Neural progenitor cell (in vitro differentiated cells): ENCODE measurements at regions not wholly inside any gene's neighbourhood (a gene's known extent, or its start where the extent isn't known, plus 50 kb on each side); places are given as distances from the start of the nearest gene placed in this dataset.
"Not testable (repeated sequence)": the region's sequence is repeated elsewhere in the genome, so short reads cannot be mapped to it uniquely, and the experiment has no call there.

Experiments
- DNase-seq: peaks from one replicate; pipeline ENCODE4 v3.0.0-alpha.2; 2016; ENCODE audit warnings: low spot score
- H2AFZ ChIP-seq: fragments of 200-600 bp; sonication (generic); replicated peaks from 2 replicates; pipeline ENCODE4 v1.6.1; 2016; ENCODE audit warnings: antibody characterized with exemption
- H3F3A ChIP-seq: fragments of 200-600 bp; sonication (generic); 2 replicates; pipeline ENCODE4 v1.6.1; 2016; ENCODE audit warnings: antibody characterized with exemption, low read depth
- H3K27ac ChIP-seq: fragments of 200-600 bp; sonication (generic); 2 replicates; pipeline ENCODE4 v1.5.1; 2016; ENCODE audit warnings: mild to moderate bottlenecking
- H3K27me3 ChIP-seq: fragments of 200-600 bp; sonication (generic); 2 replicates; pipeline ENCODE4 v1.6.1; 2016; ENCODE audit warnings: mild to moderate bottlenecking, moderate library complexity
- H3K36me3 ChIP-seq: fragments of 200-600 bp; sonication (generic); 2 replicates; pipeline ENCODE4 v1.5.1; 2016
- H3K4me1 ChIP-seq: fragments of 200-600 bp; sonication (generic); 2 replicates; pipeline ENCODE4 v1.6.1; 2016; ENCODE audit warnings: mixed run types
- H3K4me2 ChIP-seq: fragments of 200-600 bp; sonication (generic); 2 replicates; pipeline ENCODE4 v1.6.1; 2016
- H3K4me3 ChIP-seq: fragments of 200-600 bp; sonication (generic); 2 replicates; pipeline ENCODE4 v1.5.1; 2016
- H3K79me2 ChIP-seq: fragments of 200-600 bp; sonication (generic); 2 replicates; pipeline ENCODE4 v1.6.1; 2016; ENCODE audit warnings: low read depth
- H3K9ac ChIP-seq: fragments of 200-600 bp; sonication (generic); 2 replicates; pipeline ENCODE4 v1.6.1; 2016
- H3K9me3 ChIP-seq: fragments of 200-600 bp; sonication (generic); 2 replicates; pipeline ENCODE4 v1.5.1; 2016; ENCODE audit warnings: low read depth
- H4K20me1 ChIP-seq: fragments of 200-600 bp; sonication (generic); 2 replicates; pipeline ENCODE4 v1.6.1; 2016; ENCODE audit warnings: low read depth
- H3K27ac Mint-ChIP-seq: 3 replicates; pipeline ENCODE4 v1.8.0; 2021; ENCODE audit warnings: mixed read lengths
- H3K27me3 Mint-ChIP-seq: 2 replicates; pipeline ENCODE4 v1.8.0; 2022; ENCODE audit warnings: low read depth, mild to moderate bottlenecking, inconsistent platforms, moderate library complexity, mixed read lengths; ENCODE audit not compliant: insufficient read depth
- H3K36me3 Mint-ChIP-seq: 3 replicates; pipeline ENCODE4 v1.8.0; 2021; ENCODE audit warnings: mixed read lengths
- H3K4me1 Mint-ChIP-seq: 3 replicates; pipeline ENCODE4 v1.8.0; 2021; ENCODE audit warnings: mixed read lengths
- H3K4me3 Mint-ChIP-seq: 3 replicates; pipeline ENCODE4 v1.8.0; 2021; ENCODE audit warnings: mild to moderate bottlenecking, moderate library complexity, mixed read lengths
- H3K9me3 Mint-ChIP-seq: 3 replicates; pipeline ENCODE4 v1.8.0; 2020; ENCODE audit warnings: mixed read lengths
- EZH2 ChIP-seq: fragments of 200-600 bp; sonication (generic); IDR thresholded peaks from 2 replicates; pipeline ENCODE4 v1.6.1; 2017; ENCODE audit warnings: antibody characterized with exemption, mild to moderate bottlenecking, moderate library complexity
- EZH2phosphoT487 ChIP-seq: fragments of 200-600 bp; sonication (generic); IDR thresholded peaks from 2 replicates; pipeline ENCODE4 v1.6.1; 2017; ENCODE audit warnings: antibody characterized with exemption
- TF ChIP-seq, protein P1 (sequence below): fragments of 200-600 bp; sonication (generic); IDR thresholded peaks from 2 replicates; pipeline ENCODE4 v1.5.1; 2017; ENCODE audit warnings: antibody characterized with exemption, mild to moderate bottlenecking

DNA sequence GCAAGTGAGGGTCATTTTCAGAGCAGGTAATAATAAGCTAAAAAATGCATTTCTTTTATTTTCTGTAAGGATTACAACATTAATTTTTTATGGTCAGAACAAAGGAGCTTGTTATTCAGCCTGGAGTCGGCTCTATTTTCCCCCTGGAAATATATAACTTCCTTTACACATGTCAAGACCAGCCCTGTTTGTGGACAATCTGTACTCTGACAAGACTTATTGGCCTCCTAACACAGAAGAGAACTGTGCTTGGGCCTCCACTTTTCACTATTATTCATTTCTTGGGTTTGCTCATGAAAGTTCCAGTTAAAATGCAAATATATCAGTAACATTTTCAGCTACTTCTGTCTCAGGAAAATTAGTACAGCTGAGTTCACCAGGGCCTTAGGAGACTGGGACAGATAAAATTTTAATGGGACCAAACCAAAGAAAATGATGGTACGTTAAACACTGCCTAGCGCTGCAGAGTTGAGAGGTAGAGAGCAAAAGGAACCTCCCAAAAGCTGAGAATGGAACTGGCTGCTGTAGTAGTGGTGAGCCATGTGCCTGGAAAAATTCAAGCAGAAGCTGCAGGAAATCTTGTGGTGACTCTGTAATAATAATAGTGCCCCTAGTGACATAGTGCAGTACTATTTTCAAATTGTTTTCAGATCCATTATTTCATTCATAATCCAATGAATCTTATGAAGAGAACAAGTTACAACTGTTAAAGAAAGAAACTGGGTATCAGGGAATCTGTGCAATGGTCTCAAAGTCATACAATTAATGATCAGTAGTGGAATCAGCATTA lies 227.2 kb upstream of the KIAA1217 start:
- no peak overlapping the region for H2AFZ ChIP-seq
- no peak for TF ChIP-seq EZH2
- TF ChIP-seq, protein P1, sequence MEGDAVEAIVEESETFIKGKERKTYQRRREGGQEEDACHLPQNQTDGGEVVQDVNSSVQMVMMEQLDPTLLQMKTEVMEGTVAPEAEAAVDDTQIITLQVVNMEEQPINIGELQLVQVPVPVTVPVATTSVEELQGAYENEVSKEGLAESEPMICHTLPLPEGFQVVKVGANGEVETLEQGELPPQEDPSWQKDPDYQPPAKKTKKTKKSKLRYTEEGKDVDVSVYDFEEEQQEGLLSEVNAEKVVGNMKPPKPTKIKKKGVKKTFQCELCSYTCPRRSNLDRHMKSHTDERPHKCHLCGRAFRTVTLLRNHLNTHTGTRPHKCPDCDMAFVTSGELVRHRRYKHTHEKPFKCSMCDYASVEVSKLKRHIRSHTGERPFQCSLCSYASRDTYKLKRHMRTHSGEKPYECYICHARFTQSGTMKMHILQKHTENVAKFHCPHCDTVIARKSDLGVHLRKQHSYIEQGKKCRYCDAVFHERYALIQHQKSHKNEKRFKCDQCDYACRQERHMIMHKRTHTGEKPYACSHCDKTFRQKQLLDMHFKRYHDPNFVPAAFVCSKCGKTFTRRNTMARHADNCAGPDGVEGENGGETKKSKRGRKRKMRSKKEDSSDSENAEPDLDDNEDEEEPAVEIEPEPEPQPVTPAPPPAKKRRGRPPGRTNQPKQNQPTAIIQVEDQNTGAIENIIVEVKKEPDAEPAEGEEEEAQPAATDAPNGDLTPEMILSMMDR = peak; percentile 21
- H3K27me3 ChIP-seq = no peaks in the 10 kb centered on the region
- Mint-ChIP-seq H3K27me3 (no peaks in the 10 kb centered on the region), H3K9me3 (no peaks in the 10 kb centered on the region), H3K27ac (no peak overlapping the region), H3K4me3 (no peak overlapping the region), H3K36me3 (no peaks in the 10 kb centered on the region), H3K4me1 (peaks cover 12% of the 10 kb centered on the region)
- H3F3A ChIP-seq = no peaks in the 10 kb centered on the region
- H3K79me2 ChIP-seq = no peaks in the 10 kb centered on the region
- H3K36me3 ChIP-seq = no peaks in the 10 kb centered on the region
- no peak overlapping the region for H3K4me3 ChIP-seq
- H3K4me1 ChIP-seq = no peaks in the 10 kb centered on the region
- no peak overlapping the region for H3K4me2 ChIP-seq
- H3K9me3 ChIP-seq = no peaks in the 10 kb centered on the region
- H3K9ac ChIP-seq = no peak overlapping the region
- H4K20me1 ChIP-seq = no peaks in the 10 kb centered on the region
- no peak overlapping the region for H3K27ac ChIP-seq
- DNase-seq = no peak

- not testable (repeated sequence) for H3K27ac ChIP-seq, H3K4me2 ChIP-seq, H3K4me3 ChIP-seq, H3K36me3 ChIP-seq, H3K9me3 ChIP-seq, H3K4me1 ChIP-seq, H3K36me3 Mint-ChIP-seq, H2AFZ ChIP-seq, H3K27me3 ChIP-seq, H3K9me3 Mint-ChIP-seq, H3K79me2 ChIP-seq, H3K4me3 Mint-ChIP-seq, DNase-seq, H4K20me1 ChIP-seq, H3F3A ChIP-seq, H3K27me3 Mint-ChIP-seq, H3K27ac Mint-ChIP-seq, H3K9ac ChIP-seq
- peaks cover 12% of the 10 kb centered on the region for H3K4me1 Mint-ChIP-seq
Observed at GRCh38 chr10:23984405-23984804, 224.5 kb upstream of the KIAA1217 start.

DNA sequence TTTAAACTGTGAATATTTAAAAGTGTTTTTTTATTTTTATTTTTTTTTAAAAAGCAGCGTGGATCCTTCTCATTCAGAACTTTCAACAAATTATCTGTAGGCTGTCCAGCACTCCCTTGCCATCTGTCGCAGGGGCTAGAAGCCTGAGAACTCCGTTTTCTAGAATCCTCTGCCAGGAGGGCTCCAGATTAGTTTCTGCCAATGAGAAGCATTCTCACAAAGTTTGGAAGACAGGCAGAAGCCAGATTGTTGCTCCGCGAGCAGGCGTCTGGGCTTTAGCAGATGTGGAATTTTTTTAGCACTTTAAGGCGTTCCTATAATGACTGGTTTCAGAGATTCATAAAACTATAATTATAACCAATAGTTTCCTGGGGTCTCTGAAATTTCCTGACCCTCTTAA lies 220.9 kb upstream of the KIAA1217 start:
- Histone ChIP-seq H2AFZ (no peak overlapping the region), H3K27ac (no peak overlapping the region), H3K27me3 (no peaks in the 10 kb centered on the region), H3K36me3 (no peaks in the 10 kb centered on the region), H3K4me3 (no peak overlapping the region), H3K79me2 (no peaks in the 10 kb centered on the region), H3F3A (no peaks in the 10 kb centered on the region), H3K9ac (no peak overlapping the region), H3K4me1 (no peaks in the 10 kb centered on the region), H4K20me1 (no peaks in the 10 kb centered on the region), H3K4me2 (no peak overlapping the region), H3K9me3 (no peaks in the 10 kb centered on the region)
- H3K4me3 Mint-ChIP-seq = no peak overlapping the region
- H3K9me3 Mint-ChIP-seq = no peaks in the 10 kb centered on the region
- no peak for DNase-seq
- H3K36me3 Mint-ChIP-seq = no peaks in the 10 kb centered on the region
- H3K27me3 Mint-ChIP-seq = no peaks in the 10 kb centered on the region
- TF ChIP-seq, protein P1 = no peak
- TF ChIP-seq EZH2 = no peak
- no peak for TF ChIP-seq EZH2phosphoT487
- H3K4me1 Mint-ChIP-seq = no peaks in the 10 kb centered on the region
- no peak overlapping the region for H3K27ac Mint-ChIP-seq

GRCh38 chr10:23994459-23995046 lies 214.4 kb upstream of the KIAA1217 start:
- no peaks in the 10 kb centered on the region for H3K36me3 ChIP-seq
- no peak overlapping the region for H2AFZ ChIP-seq
- Mint-ChIP-seq H3K36me3 (no peaks in the 10 kb centered on the region), H3K9me3 (no peaks in the 10 kb centered on the region), H3K4me3 (no peak overlapping the region), H3K4me1 (peaks cover 3% of the 10 kb centered on the region), H3K27me3 (no peaks in the 10 kb centered on the region), H3K27ac (no peak overlapping the region)
- H3F3A ChIP-seq = no peaks in the 10 kb centered on the region
- no peak overlapping the region for H3K9ac ChIP-seq
- no peaks in the 10 kb centered on the region for H4K20me1 ChIP-seq
- H3K4me1 ChIP-seq = no peaks in the 10 kb centered on the region
- no peak overlapping the region for H3K4me2 ChIP-seq
- TF ChIP-seq EZH2phosphoT487 = no peak
- TF ChIP-seq, protein P1 = peak; percentile 93
- no peaks in the 10 kb centered on the region for H3K9me3 ChIP-seq
- no peak overlapping the region for H3K27ac ChIP-seq
- DNase-seq = peak; percentile 69
- H3K4me3 ChIP-seq = no peak overlapping the region
- H3K27me3 ChIP-seq = no peaks in the 10 kb centered on the region
- no peaks in the 10 kb centered on the region for H3K79me2 ChIP-seq
